ENCODE measurements at regions not wholly inside any gene's neighbourhood (a gene's known extent, or its start where the extent isn't known, plus 50 kb on each side); places are given as distances from the start of the nearest gene placed in this dataset.
A peak's percentile ranks its signal among the peaks of the same experiment; 100 is the strongest.

DNA sequence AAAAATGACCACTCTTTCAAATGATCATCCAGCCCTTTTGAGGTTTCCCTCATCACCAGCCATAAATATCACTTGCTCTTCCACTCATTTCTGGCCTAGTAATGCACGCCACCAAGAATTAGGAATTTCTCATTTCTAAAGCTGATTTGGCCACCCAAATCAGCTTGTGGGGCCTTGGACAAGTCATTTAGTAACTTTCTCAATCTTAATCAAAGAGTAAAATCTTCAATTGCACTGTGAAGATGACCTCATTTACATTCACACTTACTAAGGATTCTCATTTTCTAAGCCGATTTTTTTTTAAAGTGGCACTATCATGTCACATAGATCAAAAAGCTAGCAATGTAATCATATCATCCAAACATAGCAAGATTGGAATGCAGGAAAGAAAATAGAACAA, 150.0 kb upstream of the HHIP start:
- no peak for FAIRE-seq

DNA sequence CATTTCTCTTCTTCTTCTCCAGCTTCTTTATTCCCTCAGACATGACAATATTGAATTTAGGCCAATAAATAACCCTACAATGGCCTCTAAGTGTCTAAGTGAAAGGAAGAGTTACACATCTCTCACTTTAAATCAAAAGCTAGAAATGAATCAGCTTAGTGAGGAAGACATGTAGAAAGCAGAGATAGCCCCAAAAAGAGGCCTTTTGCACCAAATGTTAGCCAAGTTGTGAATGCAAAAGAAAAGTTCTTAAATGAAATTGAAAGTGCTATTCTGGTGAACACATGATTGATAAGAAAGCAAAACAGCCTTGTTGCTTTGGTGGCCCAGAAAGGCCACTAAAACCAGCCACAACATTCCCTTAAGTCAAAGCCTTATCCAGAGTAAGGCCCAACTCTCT, 146.2 kb upstream of the HHIP start:
- FAIRE-seq = no peak

DNA sequence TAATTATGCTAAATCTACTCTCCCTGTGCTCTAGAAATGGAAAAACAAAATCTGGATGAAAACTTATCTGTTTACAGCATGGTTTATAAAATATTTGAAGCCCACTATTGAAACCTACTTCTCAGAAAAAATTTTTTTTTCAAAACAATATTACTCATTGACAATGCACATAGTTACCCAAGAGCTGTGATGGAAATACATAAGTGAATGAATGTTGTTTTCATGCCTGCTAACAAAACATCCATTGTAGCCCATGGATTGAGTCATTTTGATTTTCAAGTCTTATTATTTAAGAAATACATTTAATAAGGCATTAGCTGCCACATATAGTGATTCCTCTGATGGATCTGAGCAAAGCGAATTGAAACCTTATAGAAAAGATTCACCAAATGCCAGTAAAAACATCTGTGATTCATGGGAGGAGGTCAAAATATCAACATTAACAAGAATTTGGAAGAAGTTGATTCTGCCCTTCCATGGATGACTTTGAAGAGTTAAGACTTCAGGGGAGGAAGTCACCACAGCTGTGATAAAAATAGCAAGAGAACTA, 144.7 kb upstream of the HHIP start:
- no peak for FAIRE-seq

DNA sequence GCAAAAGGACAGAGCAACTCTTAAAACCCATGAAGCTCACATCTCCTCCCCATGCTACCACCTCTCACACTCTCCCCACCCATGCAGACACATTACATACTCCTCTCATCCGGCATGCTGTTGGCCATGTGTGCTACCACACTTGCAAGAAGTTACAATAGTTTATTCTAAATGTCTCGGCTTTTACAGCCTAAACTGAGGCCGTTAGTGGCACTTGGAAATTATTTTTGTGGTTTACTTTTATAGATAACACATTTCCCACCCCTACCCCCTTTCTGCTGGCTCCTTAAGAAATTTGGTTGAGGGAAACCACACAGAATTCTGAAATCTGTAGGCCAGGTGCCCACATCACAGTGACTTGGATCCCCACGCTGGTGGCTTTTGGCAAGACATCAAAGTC, 141.1 kb upstream of the HHIP start:
- FAIRE-seq = no peak

DNA sequence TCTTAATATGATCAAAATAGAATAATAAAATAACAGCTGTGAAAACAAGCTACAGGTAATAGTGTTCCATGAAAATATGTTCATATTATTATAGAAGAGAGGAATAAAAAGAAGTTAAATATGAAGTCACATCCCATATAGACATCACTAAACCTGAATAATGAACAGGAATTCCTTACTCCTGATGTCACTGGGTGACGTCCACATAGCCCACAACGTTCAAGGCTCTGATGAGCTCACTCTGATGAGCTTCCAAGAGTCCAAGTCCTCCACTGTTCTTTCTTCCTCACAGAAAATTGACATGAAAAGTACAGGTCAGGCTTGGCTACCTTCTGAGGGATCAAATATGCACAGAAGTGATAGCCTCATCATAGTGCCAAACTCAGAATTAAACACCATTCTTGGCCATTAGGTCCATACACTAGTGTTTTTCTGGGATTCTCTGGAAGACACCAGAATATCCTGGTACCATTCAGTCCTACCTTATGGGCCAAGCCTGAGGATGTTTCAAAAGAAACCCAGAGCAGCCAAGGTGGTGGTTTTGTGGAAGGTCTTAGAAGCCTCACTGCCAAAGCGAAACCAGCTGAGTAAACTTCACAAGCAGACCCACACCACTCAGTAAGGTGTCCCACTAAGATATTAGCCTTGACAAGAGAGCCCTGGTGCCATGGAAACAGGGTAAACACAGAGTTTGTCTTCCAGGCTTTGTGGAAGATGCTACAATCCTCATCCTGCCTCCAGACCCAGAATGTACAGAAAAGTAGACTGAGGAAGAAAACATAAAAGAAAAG, 138.4 kb upstream of the HHIP start:
- no peak for FAIRE-seq

DNA sequence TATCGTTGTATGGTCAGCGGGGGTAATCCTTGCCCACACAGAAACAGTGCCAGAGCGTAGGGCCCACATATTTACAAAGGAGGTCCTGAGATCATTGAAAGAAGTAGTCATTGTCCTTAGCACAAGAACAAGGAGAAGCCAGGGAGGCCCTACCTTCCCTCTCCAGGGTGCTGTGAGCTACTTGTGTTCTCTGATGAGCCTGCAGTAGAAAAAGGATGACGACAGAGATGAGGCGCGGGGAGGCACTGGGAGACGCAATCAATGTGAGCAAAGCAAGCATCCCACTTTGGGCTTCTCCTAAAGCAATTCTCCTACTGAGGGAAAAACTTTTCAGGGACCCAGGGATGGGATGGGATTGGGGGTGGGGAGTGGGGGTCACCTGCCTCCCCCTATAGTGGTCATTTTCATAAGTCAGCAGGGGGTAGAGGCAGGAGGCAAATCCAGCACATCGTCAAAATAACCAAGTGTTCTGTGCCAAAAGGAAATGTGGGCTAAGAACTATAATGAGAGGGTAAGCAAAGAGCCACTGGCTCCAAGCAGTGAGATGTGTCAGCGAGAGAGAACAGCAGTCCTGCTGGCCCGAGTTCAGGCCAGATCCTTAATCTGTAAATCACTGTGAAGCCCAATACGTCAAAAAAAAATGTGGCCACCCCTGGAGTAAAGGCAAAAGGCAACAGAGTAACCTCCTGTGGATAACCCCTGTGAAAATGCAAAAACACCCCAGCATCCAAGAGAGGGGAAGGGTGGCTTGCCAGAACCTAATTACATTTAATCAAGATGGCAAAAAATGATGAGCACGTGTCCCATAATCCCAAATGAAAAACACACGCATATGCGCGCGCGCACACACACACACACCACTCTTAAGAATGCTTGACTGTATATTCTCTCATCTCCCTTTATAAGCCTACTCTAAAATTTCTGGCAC, 136.6 kb upstream of the HHIP start:
- FAIRE-seq = no peak

DNA sequence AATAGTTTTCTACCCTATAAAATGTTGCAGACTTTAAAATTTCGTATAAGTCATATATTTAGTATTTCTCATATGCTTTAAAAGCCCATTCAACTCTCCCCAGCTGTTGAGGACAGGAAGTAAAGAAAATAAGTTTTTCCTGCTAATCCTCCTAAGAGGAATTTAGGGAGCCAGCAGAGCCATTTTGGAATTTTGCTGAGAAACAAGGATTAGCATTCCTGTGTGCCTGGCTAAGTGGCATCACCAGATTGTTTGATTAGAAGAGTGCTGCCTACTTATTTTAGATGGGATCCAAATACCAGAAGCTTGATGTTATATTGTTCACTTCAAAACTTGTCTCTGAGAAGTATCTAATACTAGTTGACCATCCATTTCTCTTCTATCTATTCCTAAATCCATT, 131.2 kb upstream of the HHIP start:
- FAIRE-seq = no peak

DNA sequence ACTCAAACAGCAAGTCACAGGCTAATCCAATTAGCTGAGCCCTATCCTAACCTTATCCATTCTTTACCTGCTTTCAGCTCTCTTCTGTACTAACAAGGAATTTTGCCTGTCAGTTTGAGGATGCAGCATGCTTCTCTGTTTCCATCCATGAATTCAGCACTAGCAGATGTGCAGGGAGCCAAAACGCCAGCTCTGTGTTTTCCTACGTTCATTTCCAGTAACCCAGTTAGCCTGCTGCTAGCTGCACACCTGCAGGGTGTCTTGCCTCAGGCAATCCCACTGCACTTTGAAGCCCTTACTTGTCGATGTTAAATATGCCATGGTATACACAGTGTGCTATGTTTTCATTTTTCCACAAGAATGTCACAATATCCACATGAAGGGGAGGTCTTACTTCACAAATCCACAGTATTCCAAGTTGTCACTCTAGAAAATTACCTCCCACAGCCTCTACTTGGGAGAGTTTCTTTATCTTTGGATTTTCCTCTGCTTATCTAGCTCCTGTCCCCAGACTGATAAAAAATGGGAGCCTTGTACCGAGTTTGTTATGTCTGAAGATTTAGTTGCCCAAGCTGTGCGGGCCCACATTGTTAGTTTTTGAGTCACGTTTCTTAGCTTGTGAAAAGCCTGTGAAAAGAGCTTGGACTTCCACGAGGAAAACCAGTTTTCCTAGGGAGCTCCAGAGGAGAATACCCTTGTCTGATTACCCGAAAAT, 127.6 kb upstream of the HHIP start:
- no peak for FAIRE-seq

DNA sequence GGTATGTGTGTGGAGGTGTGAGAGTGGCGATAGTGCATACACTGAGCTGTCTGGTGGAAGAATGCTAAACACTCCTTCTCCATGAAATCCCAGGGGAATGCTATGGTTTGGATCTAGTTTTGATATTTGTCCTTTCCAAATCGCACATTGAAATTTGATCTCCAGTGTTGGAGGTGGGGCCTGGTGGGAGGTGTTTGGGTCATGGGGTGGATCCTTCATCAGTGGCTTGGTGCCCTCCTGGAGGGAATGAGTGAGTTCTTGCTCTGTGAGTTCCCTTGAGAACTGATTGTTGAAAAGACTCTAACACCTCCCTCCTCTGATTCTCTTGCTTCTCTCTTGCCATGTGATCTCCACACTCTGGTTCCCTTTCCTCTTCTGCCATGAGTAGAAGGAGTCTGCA, 114.1 kb upstream of the HHIP start:
- FAIRE-seq = no peak

DNA sequence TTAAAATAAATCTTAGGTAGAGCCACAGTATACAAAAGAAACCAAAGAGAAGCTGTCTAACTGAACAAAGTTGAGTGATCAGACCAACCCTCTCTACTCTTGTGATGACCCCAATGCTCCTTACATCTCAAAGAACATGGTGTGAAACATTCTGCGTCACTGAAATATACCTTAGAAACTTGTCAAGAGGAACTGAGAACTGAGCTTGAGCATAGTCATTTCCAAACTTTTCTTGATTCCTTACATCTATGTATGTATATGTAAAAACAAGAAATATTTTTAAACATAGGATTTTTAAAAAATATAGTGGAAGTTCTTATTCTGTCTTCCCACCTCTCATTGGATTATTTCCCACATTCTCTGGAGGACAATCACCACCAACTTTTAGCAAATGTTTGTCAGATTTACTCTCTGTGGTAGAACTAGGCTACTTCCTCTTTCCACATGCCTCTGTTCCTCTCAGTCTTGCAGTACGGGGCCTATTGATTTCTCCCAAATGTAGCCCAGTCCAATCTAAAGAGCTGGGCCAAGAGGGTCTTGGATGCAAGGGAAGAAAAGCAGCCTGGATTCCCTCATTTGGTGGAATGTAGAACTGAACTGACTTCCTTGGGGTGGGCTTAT, 98.2 kb upstream of the HHIP start:
- no peak for FAIRE-seq

DNA sequence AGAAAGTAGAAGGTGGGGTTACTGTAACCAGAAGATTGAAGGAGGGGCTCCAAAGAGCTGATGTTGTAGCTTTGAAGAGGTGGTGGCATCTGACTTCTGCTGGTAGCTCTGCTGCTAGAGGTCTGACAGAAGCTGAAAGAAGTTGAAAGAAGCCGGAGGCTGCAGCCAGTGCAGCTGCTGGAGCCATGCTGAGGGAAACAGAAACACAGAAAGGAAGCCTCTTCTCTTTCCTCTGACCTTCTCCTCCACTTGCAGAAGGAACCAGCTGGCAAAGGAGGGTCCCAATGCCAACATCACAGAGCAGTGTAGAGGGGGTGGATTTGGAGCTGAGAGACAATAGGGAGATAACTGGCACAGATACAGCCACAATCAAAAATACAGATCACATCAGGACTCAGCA, 89.3 kb upstream of the HHIP start:
- FAIRE-seq = no peak

DNA sequence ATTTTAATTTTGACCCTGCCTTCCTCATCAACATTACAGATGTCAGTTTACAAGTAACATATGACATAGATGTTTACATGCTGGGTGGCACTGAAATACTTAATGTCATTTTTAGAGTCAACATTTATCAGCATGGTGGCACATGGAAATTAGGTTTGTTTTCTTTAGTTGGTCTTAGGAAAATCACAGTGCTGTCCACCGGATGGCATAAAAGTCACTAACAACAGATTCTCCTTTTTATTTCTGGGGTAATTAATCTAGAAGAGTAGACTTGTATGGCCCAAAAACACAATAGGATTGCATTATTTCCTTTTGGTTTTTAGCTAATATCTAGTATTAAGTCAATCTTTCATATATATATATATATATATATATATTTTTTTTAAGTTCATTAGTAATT, 88.6 kb upstream of the HHIP start:
- no peak for FAIRE-seq

DNA sequence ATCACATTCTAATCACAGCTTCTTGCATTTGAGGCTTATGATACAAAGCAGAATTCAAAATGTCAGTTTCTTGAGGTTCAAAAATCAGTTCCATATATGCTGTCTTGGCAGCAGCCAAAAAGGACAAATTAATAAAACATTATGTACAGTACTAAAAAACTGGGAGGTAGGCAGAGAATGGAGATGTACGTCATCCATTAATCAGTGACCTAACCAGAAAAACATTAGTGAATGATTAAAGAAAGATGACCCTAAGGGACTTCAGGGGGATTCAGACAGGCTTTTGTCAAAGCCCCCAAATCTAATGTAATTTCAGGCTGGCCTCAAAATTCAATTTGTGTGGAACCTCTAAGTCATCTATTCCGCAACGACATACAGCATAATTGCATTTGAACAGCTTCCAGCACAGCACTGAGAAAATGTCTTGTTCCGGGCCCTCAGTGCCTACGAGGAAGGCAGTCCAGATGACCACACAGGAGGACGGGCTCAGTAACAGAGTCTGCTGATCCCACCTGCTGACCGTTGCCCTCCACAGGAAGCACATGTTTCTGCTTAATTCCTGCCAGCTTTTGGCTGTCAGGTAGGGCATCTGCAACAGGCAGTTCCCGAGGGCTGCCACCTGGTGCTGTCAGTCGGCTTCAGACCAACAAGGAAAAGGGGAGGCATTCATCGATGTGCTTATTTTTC, 83.8 kb upstream of the HHIP start:
- no peak for FAIRE-seq

DNA sequence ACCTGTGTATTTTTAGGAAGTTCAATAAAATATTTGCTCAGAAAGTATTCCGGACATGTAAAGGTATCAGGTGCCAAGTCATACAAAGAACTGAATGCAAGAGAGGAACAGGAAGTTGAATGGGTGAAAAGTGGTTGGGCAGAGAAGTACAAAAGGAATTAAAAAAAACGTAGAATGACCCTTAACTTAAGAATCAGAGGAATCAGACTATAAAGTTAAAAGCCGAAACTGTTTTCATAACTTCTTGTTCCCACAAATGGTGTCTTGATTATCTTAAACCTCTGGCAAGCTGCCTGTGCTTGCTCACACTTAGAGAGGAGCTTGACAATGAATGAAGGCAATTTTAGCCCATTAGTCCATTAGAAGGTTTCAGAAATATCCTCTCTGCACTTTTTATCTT, 81.6 kb upstream of the HHIP start:
- no peak for FAIRE-seq

DNA sequence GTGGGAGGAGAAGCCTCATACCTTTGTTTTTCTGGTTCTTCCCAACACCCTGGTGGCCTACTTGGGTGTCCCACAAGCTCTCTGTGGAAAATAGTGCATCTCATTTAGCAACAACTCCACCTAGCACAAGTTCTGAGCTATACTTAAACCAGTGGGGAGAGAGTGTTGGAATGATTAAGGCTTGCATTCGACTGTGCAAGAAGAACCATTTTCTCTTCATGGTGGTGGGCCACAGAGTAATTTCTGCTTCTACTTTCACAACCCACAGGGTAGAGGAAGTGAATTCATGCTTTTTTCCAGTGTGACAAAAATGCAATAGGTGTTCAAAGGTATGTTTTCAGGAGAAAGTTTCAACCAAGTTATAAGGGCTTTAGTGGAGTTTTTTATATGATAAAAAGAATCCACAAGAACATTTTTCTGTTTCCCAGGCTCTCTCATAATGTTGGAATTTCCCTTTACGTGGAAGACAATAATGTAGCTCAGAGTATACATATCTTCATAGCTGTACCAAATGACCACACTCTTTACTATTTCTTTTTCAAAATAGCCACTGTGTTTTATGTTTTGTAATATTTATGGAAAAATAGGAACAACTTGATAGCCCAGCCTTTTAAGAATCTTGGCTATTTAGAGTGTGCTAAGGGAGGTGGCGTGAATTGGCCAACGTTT, 80.3 kb upstream of the HHIP start:
- no peak for FAIRE-seq

DNA sequence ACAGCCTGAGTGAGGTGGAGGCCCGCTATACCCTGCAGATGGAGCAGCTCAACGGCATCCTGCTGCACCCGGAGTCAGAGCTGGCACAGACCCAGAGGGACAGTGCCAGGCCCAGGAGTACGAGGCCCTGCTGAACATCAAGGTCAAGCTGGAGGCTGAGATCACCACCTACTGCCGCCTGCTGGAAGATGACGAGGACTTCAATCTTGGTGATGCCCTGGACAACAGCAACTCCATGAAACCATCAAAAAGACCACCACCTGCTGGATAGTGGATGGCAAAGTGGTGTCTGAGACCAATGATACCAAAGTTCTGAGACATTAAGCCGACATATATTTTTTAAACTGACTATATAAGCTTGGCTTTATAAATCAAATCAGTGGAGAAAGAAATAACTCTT, 73.3 kb upstream of the HHIP start:
- peak; percentile 17 for FAIRE-seq

DNA sequence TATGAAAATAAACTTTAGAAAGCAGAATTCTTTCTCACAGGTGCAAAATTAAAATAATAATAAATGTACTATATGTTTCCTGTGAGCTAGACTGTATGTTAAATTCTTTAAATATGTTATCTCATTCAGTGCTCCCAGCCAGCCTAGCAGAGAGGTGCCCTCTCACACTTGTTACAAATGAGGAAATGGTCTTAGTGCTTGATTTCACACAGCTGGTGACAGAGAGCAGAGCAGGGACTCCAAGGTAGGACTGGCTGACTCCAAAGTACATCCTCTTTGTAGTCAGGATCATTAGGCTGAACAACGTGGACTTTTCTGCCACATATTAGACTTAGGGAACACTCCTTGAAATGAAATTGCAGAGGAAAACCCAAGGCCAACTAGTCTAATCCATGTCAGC, 72.0 kb upstream of the HHIP start:
- no peak for FAIRE-seq

DNA sequence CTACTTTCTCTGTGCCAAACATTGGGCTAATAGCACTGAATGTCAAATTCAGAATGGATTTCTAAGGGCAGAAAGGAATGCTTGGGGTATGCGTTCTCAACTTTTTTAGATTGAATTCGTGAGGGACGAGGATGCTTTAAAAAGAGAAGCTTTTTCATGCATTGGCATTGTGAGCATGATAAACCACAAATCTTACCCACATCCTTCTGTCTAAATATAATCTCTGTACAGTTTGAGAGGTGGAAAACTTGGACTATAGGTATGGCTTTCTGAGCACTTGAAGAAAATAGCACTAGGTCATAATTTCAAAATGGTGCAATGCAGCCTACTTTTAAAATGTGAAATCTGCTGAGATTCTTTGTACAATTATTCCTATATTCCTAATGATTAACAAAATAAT, 71.4 kb upstream of the HHIP start:
- no peak for FAIRE-seq

DNA sequence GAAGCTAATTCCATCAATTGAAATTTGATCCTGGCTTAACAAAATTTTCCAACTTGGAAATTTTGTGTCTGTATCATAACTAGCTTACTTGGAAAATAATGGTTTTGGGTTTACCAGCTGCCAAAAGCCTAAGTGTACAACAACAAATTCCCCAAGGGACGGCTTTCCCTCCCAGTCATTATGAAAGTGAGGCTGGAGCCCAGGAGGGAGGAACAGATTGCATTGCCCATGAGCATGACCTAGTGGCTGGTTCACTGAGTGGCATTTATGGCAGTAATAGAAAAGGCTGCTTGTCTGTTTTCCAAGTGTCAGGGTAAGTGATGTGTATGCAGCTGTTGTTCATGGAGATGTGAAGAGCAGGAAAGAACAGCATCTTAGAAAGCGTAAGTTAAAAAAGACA, 70.8 kb upstream of the HHIP start:
- no peak for FAIRE-seq

DNA sequence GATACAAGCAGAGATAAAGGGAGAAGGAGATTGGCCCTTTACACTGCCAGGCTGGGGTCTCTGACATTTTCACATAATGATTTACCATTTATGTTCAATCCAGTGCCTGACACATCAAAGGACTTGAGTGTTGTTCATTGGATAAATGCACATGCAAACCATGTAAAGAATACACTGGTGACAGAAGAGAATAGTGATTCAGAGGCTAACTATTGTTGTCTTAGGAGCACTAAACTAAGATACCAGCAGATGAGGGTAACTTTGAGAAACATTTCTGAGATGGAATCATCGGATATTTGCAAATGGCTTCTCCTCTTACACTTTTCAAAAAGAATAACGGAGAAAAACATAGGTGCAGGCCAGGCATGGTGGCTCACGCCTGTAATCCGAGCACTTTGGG, 67.3 kb upstream of the HHIP start:
- FAIRE-seq = no peak

DNA sequence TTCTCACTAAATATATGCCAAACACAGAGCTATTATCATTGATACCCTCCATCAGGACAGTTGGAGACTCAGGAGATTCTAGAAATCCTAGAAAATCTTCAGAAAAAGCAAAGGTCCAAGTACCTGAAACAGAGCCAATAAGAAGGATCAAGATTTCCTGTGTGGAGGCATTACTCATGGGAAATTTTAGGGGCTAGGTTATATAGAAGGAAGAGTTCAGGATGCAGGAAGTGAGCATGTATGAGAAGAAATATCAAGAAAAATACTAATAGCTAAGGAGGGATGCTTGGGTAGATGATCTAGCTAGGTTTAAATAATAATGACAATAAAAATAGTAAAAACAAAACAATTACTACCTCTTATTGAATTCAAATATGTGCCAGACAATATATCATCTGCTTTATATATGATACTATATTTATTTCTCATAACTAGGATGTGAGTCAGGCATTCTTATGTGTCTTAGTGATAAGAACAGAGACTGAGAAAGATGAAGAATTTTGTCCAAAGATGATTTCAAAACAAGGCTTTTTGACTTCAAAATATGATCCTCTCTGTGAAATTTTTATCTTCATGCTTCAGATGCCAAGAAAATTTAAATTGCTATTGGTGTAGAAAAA, 66.4 kb upstream of the HHIP start:
- FAIRE-seq = no peak

Measured in G401.6 (cell line).